G401 (cell line): ENCODE measurements at regions not wholly inside any gene's neighbourhood (a gene's known extent, or its start where the extent isn't known, plus 50 kb on each side); places are given as distances from the start of the nearest gene placed in this dataset.
A peak's percentile ranks its signal among the peaks of the same experiment; 100 is the strongest.

Source experiments
- DNase-seq: peaks from one replicate; pipeline ENCODE4 v3.0.0-alpha.2; 2015; ENCODE audit warnings: low spot score
- in situ Hi-C: cut with HindIII; loops from 2 replicates; pipeline ENCODE4 v1.10.0; 2016; ENCODE audit warnings: low sequenced_read_pairs, mixed read lengths

DNA sequence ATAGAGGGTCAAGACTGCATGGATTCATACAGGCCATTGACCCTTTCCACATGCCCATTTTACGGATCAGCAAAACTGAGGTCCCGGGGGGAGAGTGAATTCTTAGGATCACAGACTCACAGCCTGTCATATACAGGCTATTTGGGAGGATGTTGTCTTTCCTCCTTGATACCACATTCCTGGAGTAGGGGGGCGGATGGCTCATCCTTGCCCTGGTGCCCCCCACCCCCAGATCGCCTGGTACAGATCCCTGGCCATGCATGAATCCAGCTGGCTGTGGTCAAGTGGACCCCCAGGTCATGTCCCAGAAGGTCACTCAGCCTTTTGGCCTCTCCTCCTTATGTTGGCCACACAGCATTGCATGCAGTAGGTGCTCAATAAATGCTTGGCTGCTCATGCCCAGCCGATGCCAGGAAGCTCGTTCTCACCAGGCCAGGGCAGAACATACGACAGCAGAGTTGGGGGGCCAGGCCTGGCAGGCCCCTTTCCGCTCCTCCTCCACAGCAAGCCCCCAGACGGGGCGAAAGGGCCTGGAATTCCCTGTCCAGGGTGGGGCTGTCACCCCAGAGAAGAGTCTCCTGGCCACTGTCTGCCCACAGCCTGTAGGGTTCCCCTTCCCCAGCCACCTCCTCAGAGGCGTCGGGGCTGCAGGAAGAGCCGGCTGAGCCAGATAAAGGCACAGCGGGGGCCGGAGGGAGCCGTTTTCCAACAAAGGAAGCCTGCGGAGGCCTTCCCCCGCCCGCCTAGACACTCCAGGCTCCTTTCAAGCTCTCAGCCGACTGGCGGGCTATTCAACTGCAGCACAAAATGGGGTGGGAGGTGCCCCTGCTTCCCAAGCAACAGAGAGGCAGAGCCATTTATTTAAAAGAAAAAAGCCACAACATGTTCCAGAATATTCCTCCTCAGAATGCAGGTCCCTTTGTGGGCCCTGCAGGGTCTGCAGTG, 215.7 kb upstream of the CIBAR2 start:
- in situ Hi-C loops = no loop called here
- DNase-seq = peak; percentile 72

DNA sequence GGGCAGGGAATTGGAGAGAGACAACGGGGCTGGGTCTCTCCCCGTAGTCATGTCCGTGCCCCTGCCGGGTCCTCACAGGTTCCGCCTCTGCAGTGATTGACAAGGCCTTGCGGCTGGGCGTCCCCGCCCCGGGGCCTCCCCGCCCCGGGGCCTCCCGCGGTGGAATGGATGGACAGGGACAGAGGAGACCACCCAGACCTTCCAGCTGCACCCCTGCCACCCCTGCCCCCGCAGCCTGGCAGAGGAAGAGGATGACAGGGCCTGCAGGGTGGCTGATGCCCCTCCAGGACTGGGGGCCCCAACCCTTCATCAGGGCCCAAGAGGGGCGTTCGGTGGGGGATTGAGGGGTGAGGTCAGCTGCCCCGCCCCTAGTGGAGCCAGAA, 216.4 kb upstream of the CIBAR2 start:
- DNase-seq = no peak
- in situ Hi-C loops = no loop called here

DNA sequence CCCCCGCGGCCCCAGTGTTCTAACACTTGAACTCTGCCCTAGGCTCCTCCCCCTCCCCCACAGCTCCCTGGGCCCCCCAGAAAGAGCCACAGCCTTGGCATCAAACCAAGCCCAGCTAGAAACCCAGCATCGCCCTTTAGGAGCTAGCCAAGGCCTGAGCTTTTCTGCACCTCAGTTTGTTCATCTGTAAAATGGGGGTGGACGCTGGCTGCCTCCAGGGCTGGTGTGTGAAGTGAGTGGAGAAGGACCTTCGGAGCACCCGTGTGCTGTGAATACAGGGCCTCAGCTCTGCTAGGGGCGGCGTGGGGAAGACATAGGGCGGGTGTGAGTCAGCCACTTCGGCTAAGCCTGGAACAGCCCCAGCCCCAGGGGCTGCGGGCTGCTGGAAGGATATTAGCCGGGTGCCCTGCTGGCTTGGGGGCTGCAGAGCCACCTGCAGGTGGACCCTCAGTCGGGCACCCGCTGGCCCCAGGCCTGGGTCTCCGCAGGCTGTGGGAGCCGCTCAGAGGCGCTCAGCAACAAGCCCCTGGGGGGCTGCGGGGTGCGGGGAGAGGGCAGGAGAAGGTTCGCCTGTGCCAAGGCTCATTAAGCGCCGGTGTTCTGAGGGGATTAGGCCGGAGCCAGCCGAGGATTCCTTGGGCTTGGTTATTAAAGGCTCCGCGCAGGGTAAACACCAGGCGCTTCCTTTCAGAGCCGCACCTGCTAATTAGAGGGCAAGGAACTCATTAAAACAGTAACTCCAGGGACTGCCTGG, 217.0 kb upstream of the CIBAR2 start:
- peak; percentile 69 for DNase-seq

GRCh38 chr16:85330006-85330693, 217.9 kb upstream of the CIBAR2 start:
- no peak for DNase-seq
- in situ Hi-C loops = no loop called here

More for the DNA sequence above, 217.0 kb upstream of the CIBAR2 start:
- in situ Hi-C loops = no loop called here

DNA sequence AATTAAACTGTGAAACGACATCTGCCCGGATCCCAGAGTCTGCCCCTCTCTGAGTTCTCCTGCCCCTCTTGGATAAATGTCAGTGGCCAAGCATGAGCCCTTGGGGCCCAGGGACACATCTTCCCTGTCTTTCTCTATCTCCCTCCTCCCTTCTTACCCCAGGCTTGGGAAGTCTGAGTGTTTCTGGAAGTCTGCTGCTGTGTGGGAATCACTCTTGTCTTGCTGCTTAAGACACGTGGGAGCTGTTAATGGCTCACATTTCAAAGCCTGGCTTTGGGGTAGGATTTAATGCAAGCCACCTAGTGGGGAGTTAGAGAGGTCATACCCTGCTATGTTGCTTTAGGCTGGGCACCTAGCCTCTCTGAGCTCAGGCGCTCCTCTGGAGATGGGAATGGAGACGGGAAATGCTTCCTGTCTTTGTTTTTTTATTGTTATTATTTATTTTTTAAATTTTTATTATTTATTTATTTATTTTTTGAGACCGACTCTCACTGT, 218.5 kb upstream of the CIBAR2 start:
- peak; percentile 78 for DNase-seq
- in situ Hi-C loops = no loop called here

DNA sequence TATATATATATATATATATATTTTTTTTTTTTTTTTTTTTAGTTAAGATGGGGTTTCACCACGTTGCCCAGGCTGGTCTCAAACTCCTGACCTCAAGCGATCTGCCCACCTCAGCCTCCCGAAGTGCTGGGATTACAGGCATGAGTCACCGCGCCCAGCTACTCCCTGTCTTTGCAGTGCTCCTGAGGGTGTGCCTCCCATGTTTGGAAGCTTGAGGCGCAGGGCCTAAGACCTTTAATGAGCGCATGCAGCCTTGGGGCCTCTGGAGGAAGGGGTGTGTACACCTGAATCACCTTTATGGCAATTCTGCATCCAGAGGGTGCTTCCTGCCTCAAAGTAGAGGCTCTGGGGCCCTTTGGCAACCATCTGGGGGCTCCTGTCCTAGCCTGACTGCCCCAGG, 219.4 kb upstream of the CIBAR2 start:
- in situ Hi-C loops = no loop called here
- no peak for DNase-seq

GRCh38 chr16:85332175-85332574, 219.9 kb upstream of the CIBAR2 start:
- DNase-seq = no peak
- in situ Hi-C loops = no loop called here

DNA sequence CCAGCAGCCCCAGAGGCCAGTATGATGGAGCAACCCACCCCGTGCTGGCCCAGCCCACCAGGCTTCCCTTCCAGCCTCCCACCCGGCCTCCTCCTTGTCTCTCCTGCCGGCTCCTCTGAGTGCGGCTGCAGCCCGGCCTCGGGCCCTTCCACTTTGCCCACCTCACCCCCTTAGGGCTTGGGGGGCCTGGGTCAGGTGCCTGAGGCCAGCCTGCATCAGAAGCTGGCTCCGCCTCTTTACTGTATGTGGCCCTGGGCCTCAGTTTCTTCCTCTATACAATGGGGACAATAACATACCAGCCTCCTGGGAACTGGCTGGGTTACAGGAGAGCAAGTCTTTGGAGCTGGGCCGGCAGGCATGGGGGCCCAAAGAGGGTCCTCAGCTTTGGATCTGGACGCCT, 221.1 kb upstream of the CIBAR2 start:
- in situ Hi-C loops = no loop called here
- no peak for DNase-seq

- DNase-seq = no peak
These were observed 221.7 kb upstream of the CIBAR2 start for GRCh38 chr16:85333744-85334640.

DNA sequence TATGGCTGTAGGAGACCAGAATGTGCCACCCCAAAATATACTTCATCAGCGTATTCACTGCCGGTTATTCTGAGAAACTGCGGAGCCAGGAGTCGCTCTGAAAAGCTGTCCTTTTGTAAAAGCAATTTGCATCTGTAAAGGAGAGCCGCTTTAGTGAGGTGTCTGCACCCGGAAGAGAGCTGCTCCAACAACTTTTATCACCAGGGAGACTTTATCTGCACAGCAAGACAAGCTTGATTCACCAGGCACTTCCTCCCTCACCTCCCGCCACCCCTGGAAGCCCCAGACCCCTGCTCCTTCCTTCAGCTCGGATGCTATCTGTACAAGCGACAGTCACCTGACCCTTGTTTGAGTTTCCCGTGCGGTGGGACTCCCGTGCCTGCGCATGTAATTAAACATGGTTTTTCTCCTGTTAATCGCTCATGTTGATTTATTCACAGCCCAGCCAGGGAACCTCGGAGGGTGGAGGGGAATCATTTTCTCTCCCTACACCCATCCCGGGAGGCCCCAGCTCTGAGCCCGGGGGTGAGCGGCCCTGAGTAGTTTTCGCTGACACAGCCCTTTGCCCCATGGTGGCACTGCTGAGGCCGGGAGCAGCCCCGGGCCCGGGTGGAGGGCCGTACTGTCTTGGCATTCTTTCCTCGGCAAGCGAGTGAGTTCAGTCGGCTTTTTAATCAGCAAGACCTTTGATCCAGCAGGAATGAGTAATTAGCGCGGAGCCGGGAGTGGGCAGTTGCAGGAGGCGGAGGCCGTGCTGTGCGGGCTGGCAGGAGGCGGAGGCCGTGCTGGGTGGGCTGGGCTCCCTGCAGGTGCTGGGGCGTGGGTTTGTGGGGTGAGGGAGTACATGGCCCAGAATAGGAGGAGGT, 222.7 kb upstream of the CIBAR2 start:
- no peak for DNase-seq
- in situ Hi-C loops = no loop called here

More at GRCh38 chr16:85333744-85334640, 221.7 kb upstream of the CIBAR2 start:
- in situ Hi-C loops = no loop called here

DNA sequence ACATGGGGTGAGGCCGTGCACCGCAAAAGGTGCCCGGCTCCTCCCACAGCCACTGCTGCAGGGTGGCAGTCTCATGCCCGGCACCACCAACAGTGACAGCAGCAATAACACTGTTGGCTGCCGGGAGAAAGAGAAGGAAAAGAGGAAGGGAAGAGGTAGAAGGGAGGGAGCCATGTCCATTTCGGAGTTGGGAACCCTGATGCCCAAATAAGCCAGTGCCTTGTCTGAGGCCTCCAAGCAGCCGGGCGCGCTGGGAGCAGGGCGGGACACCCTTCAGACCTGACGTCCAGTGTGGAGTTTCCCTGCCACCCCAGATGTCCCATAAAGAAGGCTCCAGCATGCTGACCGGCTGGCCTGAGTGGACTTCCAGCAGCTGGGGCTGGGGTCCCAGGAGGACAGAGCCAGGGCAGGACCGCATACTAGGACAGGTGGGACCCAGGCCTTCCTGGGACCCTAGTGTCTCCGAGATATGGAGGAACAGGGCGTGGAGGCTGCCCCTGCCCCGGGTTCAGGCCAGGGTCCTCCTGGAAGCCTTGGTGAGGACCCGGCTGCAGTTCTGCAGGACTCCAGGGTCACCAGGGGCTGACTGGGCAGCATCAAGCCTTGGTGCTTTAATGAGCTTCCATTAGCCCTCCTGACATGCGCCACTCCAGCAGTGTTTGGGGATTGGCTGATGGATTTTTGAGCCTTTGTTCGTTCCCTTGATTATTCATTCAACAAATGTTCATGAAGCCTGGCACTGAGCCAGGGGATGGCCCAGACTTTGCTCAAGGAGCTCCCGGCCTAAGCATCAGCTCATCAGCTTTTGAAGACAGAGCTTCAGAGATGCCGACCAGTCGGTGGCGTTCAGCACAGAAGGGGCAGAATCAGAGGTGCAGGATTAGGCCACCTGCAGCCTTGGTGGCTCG, 223.6 kb upstream of the CIBAR2 start:
- peak; percentile 45 for DNase-seq
- in situ Hi-C loops = no loop called here

- no peak for DNase-seq
- in situ Hi-C loops = no loop called here
These were observed 225.8 kb upstream of the CIBAR2 start for GRCh38 chr16:85337910-85338637.

- in situ Hi-C loops = no loop called here
- DNase-seq = no peak
These were observed 226.3 kb upstream of the CIBAR2 start for GRCh38 chr16:85338638-85338982.

DNA sequence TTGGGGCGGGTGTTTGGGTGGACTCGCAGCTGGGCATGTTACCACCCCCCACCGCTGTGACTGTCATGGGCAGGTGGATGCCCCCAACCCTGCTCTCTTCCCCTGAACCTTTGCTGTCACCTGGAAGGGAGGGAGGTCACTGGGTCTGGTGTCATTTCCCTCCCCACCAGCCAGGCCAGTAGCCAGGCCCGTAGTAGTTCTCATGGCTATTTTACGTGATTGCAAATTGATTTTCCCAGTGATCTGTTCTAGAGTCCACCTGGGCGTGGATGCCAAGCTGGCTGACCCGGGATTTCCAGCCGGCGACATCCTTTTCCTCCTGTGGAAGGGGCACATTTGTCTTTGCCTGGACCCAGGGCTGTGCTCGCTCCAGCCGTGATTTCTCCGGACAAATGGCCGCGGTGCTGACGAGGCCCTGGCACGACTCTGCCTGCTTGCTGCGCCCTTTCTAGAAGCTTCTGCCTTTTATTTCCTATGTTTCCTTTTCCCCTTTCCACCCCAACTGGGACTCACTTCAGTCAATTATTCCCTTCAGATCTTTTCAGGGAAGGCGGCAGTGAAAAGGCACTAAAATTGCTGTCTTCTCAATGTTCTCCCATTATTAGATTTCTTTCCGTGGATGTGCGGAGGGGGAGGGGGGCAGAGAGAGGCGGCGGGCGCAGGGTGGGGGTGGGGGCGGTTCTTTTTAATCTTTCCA, 226.9 kb upstream of the CIBAR2 start:
- no peak for DNase-seq
- in situ Hi-C loops = no loop called here

GRCh38 chr16:85341972-85342695, 229.9 kb upstream of the CIBAR2 start:
- in situ Hi-C loops = no loop called here
- no peak for DNase-seq
